NCI-H187 treated with DMSO at 0.1 percent for 48 hours (cell line): ENCODE measurements at regions not wholly inside any gene's neighbourhood (a gene's known extent, or its start where the extent isn't known, plus 50 kb on each side); places are given as distances from the start of the nearest gene placed in this dataset.
"Not testable (repeated sequence)": the region's sequence is repeated elsewhere in the genome, so short reads cannot be mapped to it uniquely, and the experiment has no call there.

Source experiments
- DNase-seq: peaks from one replicate; lab custom pipeline; 2025; lab: John Stamatoyannopoulos, UW

DNA sequence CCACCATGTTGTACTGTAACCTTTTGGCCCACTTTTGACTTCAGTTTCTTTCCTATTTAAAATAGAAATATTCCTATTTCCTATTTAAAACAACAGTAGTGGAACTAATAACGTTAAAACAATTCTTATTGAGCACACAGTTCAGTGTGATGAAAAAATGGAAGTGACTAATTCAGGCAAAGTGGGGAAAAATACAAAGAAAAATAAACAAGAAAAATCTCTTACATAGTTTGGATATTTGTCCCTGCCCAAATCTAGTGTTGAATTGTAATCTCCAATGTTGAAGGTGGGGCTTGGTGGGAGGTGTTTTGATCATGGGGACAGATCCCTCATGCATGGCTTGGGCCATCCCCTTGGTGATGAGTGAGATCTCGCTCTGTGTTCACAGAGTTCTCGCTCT is 198.1 kb upstream of the CPHXL start:
- no peak for DNase-seq

DNA sequence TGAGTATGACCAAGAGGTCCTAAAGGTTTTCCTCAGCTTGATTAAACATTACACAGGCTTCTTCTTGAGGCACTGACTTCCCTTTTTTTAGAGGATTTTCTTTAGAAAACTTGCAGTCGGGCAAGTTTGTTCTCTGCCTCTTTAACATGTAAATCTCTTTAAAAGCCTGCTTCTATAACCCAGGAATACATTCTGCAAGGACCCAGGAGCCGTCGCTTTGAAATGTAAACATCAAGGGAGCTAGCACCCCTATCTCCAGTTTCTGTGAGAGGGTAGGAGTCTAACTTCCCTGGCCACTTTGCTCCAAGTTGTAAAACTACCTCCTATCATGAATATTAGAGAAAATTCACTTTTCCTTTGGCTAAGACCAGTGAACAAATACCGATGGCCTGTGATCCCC is 201.5 kb upstream of the CPHXL start:
- DNase-seq: no peak

DNA sequence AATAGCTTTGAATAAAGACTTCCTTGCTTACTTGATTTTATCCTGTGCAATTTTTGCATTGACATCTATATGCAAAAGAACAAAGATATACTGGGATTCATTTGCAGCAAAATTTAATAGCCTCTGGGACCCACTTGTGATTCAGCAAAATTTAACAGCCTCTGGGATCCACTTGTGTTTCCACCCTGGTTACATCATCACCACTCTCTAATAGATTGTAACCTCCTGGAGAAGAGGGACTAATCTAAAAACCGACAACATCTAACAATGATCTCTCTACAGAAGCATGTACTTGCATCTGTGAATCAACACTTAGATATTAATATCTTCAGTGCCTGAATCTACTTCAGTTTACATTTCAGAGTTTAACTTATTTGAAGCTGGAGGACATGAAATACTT is 202.0 kb upstream of the CPHXL start:
- DNase-seq: no peak

DNA sequence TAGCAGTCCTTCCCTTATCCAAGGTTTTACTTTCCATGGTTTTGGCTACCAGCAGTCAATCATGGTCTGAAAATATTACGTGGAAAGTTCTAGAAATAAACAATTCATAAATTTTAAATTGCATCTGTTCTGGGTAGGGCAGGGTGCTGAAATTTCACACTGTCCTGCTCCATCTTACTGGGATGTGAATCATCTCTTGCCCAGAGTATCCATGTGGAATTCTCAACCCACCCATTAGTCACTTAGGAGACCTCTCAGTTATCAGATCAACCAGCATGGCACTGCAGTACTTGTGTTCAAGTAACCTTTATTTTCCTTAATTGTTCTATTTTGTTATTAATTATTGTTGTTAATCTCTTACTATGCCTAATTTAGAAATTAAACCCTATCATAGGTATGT is 202.8 kb upstream of the CPHXL start:
- DNase-seq: no peak

DNA sequence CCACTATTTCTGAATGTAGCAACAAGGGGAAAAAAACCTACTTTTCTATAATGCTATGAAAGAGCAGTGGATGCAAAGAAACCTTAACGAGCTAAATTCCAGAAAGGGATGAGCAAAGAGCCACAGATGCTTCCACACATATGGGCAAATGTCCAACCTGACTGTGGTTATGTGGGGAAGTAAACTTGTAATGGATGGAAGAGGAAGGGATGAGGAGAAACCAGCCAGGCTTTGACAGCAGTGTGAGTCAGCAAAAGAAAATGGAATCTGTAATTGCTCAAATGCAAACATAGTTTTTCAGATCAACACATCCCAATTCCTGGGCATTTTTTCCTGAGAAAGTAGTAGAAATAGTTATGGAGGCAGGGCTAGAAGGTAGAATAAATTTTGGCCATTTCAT is 204.8 kb upstream of the CPHXL start:
- DNase-seq: no peak

DNA sequence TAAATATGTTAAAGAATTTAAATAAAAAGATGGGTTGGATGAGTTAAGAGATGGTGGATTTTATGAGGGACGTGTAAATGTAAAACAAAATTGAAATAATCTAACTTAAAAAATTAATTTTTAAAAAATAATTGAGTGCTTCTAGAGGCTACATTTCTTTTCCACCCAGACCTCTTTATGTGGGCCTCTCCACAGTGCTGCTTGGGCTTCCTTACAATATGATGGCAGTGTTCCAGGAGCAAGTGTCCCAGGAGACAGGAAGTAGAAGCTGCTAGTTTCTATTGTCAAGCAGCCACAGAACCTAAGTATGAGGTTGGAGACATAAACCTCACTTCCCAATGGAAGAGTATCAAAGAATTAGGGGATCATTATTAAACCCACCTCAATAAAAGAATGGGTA is 205.7 kb upstream of the CPHXL start:
- no peak for DNase-seq

DNA sequence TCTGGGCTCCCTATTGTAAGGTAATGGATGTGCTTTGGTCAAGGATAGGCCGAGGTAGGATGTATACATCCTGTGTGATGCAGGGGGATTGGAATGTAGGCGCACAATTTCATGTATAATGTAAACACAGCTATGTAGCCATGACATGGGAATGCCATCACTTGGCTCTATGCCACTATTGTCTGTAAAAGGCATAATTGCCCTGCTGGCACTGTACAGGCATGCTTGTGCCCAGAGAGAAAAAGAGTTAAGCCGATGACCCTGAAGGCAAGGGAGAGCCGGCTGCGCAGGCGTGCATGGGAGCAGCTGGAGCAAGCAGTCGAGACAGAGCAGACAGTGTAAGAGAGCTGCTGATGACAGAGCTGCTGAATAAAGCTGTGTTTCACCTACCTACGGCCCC is 212.5 kb upstream of the CPHXL start:
- DNase-seq: no peak

DNA sequence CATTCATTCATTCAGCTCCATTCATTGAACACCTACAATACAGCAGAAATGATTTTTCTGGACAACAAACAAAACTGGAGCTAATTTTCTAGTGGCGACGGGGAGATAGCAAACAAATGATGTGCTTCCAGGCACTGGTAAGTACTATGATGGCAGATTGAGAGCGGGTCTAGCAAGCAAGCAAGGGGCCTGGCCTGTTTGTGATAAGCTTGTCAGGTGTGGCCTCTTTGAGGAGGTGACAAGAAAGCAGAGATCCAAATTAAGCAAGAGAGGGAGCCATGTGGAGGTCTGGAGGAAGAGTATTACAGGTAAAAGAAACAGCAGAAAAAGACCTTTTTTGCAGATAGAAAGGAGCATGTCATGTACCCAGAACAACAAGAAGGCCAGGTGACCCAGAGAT is 216.1 kb upstream of the CPHXL start:
- no peak for DNase-seq

DNA sequence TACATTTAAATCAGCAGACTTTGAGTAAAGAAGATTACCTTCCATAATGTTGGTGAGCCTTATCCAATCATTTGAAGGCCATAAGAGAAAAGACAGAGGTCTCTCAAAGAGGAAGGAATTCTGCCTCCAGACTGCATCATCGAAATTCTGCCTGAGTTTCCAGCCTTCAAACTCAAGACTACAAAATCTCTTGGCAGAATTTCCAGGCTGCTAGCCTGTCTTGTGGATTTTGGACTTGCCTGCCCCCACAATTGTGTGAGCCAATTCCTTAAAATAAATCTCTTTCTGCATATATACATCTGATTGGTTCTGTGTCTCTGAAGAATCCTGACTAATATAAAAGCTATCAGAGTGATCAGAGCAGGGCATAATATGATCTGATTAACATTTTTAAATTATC is 216.6 kb upstream of the CPHXL start:
- no peak for DNase-seq

DNA sequence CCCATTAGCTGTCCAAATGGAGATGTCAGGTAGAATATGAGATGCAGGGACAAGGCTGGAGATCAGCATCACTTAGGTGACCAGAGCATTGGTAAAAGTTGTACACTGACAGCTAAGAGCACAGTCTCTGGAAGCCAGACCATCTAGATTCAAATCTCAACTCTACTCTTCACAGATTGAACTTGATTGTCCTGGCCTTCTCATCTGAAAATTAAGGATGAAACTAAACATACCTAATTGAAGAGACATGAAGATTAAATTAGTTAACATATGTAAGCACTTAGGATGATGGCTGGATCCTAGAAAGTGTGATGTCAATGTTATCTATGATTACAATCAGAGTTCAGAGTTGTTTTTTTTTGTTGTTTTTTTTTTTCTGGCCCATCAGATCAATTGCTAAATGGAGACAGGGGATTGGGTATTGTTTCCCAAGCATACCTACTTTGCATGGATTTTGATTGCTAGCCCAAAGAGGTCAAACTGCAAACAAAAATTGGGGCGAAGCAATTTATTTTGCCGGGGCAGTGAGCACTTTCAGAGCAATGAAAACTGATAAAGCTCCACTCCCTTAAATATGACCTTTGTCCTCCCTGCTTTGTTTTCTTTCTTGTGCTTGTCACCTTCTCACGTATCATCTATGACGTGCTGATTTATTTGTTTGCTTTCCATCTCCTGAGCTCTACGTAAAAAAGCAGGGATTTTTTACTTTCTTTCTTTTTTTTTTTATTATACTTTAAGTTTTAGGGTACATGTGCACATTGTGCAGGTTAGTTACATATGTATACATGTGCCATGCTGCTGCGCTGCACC is 217.6 kb upstream of the CPHXL start:
- no peak for DNase-seq

DNA sequence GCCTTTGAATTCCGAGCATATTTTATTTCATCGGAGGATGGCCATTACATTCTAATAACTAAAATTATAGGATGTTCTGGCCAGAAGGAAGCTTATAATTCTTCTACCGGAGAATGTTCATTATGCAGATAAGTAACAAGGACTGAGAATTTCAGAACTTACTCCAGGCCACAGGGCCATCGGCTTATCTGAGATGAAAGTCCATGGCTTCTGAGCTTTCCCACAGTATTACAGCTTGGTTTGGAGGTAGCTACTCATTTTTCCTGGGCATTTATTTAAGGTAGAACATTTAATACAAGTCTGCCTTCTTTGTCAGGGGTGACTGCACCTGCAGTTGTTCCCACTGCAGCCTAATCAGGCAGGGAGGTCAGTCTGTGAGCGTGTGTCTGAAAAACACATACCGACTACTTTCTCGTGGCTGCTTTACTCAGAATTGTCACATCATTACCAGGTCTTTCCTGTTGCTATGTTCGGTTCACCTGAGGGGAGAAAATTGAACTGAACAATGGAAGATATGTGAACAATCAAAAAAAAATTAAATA is 219.7 kb upstream of the CPHXL start:
- DNase-seq: no peak

DNA sequence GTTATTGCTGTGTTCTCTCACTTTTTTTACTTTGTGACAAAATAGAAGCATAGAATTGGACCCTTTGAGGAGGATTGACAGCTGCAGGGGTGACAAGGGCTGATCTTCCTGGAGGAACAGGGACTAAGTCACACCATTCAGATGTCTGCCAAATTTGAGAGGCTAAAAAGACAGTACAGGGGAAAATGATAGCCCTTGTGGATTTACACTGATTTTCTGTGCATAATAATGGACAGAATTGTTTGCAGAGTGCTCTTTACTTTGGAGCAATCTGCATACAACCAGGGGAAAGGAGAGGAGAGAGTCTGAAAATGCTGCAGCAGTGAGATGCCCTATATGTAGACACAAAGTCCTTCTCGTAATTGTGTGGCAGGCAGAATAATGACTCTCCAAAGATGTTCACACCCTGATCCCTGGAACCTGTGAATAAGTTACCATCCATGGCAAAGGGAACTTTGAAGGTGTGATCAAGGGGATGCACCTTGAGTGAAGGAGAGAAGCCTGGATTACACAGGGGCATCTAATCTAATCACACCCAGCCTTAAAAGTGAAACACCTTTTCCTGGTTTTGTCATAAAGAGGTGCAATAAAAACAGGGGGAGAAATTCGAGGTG is 221.4 kb upstream of the CPHXL start:
- no peak for DNase-seq

DNA sequence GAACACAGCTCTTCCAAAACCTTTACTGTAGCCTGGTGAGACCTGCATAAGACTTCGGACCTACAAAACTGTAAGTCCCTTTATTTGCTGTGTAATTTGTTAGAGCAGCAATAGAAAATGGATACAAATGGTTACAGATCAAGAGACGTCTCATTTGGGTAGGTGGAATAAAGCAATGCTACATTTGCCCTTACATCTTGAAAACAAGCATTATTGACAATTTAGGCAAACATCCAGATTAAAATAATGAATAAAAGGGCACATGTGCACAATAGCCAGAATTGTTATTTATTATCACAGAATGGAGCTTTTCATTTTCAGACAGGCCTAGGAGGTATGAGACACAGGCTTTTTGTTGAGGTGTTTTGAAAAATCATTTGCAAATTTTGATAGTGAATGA is 222.2 kb upstream of the CPHXL start:
- DNase-seq: no peak

DNA sequence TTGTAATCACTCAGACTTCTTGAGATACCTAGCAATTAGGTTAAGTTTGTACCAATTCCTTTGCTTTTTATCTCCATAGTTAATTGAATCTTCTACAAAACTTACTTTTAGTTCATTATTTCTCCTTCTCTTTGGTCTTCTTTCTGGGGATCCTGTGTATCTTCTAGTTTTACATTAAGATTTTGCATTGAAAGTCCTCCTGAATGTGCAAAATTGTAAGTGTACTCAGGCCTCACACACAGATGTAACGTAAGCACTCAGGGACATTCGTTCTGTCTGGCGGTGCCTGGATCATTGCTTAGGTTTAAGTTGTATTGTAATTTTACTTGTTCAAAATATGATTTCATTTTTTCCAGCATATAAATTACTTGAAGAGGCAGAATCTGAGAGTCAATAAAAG is 222.6 kb upstream of the CPHXL start:
- DNase-seq: no peak

DNA sequence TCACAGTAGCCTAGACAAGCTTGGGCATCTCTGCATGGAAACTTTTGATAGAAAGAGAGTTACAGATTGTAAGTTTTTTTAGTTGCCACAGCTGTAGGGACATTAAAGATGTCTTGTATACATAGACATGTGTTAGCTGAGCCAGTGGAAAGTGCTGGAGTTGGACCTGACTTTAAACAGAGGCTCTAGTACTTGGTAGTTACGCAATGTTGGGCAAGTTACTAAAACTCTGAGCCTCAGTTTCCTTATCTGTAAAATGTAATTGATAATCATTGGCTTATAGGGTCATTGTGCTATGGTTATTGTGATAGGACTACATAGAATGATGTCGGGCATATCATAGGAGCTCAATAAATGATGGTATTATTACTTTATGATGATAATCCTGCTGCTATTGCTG is 225.8 kb upstream of the CPHXL start:
- no peak for DNase-seq

DNA sequence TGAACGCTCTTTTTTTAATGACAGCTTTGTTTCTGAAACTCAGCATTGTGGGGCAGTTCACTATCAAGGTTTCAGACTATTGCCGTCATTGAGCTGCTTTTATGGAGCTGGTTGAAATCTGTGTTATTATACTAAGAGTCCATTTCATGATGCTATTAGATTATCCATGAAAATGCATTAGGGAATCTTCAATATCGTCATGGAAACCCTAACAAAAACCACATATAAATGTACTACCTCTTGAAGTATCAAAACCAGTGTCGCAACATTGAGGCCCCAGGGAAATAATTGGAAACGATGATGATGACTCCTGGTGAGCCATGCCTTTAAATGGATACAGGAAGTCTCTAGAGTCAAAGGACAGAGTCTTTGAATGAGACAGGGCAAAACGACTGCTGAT is 231.6 kb upstream of the CPHXL start:
- no peak for DNase-seq

DNA sequence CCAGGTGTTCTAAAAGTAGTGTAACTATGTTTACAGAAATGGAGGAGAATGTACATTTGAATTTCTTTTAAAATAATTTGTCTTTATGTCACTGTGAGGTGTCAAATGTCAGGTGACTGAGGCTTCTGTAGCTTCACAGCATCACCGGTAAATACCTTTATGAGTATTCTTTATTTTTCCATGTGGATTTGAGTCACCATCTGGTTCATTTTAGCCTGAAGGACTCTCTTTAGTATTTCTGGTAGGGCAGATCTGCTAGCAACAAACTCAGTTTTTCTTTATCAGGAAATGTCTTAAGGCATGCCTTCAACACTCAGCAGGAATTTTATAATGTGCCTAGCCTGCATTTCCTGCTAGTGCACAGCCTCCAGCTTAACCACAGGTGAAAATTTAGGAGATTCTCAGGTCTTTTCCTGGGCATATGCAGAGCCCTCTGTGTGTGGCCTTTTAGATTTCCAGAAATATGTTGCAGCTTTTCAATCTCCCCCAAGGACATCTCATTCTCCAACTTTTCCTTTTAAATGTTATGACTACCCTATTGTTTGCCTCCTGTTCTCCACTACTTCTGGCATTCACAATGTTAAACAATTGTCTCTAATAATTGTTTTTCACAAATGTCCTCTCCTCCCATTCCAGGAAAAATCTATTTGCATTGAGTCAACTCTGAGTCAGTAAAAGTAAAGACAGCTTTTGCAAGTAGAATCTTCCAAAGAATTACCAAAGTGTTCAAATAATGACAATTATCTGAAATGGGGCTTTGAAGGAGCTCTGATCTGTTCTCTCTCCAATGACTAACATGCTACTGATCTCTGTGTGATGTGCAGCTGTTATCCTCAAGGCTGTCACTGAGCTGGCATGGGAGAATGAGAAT is 239.4 kb upstream of the CPHXL start:
- DNase-seq: no peak

DNA sequence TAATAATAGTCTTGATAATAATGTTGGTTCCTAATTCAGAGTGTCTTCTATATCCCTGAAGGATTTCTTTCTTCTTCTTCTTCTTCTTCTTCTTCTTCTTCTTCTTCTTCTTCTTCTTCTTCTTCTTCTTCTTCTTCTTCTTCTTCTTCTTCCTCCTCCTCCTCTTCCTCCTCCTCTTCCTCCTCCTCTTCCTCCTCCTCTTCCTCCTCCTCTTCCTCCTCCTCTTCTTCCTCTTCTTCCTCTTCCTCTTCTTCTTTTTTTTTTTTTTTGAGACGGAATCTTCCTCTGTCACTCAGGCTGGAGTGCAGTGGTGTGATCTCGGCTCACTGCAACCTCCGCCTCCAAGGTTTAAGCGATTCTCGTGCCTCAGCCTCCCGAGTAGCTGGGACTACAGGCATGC is 242.8 kb upstream of the CPHXL start:
- DNase-seq: not testable (repeated sequence)

DNA sequence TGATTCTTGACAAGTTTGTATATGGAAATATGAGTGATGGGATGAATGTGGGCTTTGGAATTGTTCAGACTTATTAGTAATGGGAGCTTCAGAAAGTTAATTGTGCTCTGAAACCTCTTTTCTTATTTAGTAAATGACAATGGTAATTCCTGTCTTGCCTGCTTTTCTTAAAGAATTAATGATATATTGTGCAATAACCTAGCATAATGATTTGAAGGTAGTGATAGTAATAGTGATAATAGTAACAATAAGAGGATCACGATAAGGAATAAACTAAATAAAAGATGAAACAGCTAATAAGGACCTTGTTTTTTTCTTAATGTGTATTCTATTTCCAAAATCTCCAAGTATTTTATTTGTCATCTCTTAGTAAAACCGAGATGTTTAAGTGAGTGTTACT is 245.0 kb upstream of the CPHXL start:
- no peak for DNase-seq

DNA sequence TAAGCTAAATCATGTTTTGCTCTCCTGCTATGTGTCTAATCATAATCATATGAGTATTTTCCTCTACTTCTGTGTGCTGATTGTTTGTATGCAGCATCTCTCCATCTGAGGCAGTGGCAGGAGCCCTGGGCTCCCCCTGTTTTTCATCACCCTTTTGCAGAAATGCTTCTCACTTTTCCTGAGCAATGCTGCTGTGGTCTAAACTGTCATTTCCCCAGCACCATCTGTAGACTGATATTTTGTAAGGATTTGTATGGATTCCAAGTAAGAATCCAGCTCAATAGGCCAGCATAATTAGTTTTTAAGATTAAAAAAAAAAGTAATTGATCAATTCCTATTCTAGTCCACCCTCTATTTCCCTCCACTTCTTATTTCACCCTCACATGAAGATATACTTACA is 257.0 kb upstream of the CPHXL start:
- DNase-seq: no peak

DNA sequence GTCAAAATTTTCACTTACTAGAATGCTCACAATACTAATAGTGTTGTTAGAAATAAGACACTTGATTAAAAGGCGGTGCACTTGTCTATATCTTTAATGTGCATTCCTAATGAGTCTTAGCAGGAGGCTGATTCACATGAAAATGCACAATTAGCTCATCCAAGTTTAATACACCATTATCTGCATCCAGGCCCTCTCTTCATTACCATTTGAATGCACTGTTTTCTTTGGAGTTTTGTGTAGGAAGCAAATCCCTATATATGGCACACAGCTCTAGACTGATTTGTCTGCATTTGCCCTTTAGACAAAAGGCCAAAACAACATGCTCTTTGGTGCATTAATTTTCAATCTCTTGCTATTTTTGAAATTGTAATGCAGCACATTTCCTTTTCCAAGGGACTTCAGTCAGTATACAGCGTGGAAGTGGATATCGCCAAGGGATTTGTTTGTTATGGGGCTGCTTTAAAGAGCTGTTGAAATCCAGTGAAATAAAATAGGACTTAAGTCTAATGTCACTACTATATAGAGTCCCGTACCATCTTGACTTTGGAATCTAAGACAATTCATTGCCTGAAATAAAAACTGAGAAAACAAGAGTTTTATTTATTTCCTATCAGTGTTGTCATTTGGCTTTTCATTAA is 257.6 kb upstream of the CPHXL start:
- DNase-seq: no peak

DNA sequence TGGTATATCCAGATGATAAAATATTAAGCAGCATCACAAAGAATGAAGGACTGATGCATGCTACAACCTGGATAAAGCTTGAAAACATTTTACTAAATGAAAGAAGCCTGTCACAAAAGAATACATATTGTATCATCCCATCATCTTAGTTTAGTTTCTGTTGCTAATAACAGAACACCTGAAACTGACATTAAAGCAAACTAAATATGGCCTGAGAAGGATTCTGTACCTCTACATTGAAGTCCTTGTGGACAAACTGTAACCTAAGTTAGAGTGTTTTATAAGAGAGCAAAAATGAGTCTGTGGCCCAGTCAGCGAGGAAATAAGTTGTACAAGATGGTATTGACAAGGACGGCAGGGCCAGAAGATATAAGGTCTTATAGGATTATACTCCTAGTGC is 261.0 kb upstream of the CPHXL start:
- DNase-seq: no peak
